NCI-H526 treated with DMSO at 0.1 percent for 48 hours (cell line): ENCODE measurements at regions not wholly inside any gene's neighbourhood (a gene's known extent, or its start where the extent isn't known, plus 50 kb on each side); places are given as distances from the start of the nearest gene placed in this dataset.
"Not testable (repeated sequence)": the region's sequence is repeated elsewhere in the genome, so short reads cannot be mapped to it uniquely, and the experiment has no call there.

Source experiments
- DNase-seq: peaks from one replicate; lab custom pipeline; 2025; lab: John Stamatoyannopoulos, UW

DNA sequence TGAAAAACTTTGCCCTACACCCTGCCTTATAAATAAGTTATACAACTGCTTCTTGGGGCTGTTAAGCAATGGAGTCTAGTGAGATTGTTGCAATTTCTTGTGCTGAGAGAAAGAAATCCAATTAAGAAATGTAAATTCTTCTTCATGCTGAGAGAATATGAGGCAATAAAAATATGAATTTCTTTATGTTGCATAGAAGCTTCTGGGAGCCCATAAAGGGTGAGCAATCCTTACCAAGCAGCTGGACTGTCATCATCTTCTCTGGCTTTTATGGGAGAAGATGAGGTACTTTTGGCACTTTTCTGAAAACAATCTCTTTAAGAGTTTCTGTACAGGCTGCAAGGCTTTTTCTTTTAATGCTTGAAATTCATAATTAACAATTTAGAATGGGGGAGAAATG is 204.3 kb downstream of the DMRTA1 start:
- DNase-seq, result no peak

- DNase-seq, result no peak
Measured at GRCh38 chr9:22654833-22655232, 208.2 kb downstream of the DMRTA1 start.

DNA sequence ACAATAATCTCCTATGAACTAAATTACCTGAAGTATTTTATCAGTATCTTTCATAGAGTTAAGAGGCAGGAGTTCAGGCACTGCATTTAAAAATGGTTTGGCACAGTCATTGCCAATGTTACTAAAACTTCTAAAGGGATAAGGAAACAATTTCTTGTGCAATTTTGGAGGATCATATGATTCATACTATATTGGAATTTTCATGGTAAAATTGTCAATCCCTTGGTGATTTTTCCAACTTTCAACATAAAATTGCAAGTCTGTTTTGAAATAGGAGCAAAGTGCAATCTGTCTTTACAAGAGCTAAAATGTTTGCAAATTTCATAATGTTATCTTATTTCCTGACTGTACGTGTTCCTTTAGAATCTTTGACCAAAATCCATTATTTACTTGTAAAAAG is 211.1 kb downstream of the DMRTA1 start:
- DNase-seq, result no peak

- DNase-seq, result not testable (repeated sequence)
Measured at GRCh38 chr9:22658484-22658883, 211.9 kb downstream of the DMRTA1 start.

DNA sequence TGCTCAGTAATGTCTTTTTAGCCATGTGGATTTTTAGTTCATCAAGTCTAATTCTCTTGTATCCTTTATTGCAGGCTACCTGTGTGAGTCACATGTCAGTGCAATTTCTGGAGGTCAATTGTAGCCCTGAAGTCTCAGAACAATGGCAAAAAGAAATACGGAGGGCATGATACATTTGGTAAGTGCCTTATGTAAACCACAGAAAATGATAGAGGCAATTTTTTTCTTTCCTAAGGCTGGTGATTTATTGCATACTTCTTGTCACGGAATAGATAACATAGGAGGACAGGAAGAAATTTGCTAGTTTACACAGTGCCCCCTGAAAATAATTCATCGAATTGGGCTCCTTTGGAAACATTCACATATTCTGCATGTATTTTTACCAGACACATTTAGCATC is 235.9 kb downstream of the DMRTA1 start:
- no peak for DNase-seq

DNA sequence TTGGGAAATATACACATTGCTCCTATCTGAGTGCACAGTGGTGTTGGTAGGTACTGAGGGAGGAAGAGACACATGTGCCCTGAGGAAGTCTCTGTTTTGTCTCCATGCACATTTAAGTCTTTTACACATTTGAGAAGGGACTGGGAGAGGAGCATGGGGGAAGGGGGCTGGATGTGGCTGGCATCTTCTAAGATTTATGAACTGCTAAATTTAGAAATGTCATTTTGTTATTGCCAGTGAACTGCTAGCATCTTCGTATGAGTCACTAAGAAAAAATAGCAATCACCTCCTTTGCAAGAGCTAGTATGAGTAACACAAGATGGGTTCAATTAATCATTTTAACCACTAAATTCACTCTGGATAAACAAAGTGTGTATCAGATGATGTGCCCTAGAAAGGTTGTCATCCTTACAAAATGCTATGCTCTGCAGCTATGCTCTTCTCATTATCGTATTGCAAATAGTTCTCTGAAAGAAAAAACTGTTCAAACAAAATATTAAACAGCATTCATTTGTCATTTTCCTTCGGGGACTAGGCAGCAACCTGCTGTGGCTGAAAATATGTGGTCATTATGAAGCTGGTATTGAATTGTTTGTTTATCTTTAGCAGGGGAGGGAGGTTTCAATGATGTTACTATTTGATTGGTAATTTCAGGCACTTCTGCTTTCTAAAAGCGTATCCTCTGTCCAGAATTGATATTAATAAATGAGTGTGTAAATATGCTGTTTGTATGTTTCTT is 236.5 kb downstream of the DMRTA1 start:
- DNase-seq, result no peak

DNA sequence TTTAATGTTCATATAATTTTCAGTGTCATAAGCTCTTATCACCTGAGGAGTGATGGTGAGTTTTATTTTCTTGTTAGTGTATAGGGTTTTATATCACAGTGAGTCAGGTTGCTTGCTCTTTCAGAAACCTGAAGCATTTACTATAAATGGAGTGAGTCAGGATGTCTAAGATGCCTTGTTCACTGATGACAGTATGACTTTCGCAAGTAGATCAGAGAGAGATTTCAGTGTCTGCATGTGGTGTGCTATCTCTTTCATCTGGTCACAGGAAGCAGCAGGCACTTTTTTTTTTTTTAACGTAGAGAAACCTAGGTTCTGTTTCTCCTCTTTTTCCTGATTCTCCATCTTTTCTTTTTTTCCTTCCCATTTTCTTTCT is 237.1 kb downstream of the DMRTA1 start:
- no peak for DNase-seq

DNA sequence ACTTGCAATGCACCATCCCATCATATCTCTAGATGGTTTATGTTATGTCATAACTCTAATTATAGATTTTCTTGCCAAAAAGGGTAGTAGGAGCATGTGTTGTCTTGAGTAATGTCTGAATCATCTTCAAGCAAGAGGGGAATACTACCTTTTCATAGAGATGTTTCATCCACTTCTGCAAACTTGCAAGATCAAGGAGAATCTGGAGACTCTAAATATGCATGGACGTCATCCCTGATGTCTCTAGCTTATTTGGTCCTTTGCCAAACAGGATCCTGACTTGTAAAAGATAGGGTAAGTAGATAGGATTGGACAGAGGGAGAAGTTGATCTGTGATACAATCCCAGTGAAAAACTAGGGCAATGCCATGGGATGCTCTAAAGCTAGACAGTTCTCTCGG is 246.5 kb downstream of the DMRTA1 start:
- no peak for DNase-seq

GRCh38 chr9:22700171-22700570 is 253.5 kb downstream of the DMRTA1 start:
- no peak for DNase-seq

DNA sequence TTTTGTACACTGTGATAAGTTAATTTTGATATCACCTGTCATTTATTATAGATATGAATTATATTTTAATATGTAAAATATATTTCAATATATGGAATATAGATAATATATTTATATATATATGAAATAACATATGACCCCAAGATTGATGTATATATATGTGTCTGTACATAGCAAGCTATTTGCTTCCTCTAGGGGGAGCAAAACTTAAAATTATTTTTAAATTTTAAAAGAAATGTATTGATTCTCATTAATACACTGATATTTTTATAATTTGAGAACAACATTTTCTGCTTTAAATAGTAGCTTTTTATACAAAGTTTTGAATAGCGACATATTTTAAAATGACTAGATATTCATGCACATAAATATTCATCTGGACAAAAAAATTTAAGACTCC is 272.0 kb downstream of the DMRTA1 start:
- no peak for DNase-seq

DNA sequence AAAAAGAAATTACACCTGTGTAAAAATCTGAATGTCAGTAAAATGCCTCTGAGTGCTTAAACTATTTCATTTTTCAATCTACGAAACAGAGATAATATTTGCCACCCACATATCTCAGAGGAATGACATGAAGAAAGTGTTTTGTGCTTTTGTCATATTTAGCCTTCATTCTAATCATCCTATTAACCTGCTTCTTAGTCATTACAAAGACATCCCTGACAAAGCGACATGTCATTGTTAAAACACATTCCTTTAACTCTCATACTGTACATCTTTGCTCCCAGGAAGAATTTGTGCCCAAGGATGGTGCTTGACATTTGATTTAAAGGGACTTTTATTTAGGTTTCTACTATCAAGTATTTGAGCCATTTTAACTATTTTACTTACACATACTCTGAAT is 275.9 kb downstream of the DMRTA1 start:
- no peak for DNase-seq

DNA sequence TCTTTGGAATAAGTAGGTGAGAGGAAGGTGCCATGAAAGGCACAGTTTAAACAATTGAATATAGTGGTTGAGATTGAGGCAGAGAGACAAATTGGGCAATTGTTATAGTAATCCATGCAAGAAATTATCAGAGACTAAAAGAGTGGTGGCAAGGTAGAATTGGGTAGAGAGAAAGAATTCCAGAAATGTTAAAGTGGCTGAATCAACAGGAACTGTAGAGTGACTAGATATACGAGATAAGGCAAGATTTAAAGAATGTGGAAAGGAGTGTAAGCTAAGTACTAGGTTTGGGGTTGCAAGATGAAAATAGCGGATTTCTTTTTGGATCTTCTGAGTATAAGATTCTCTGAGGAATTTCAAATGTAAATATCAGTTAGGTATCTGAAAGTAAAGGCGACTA is 285.2 kb downstream of the DMRTA1 start:
- no peak for DNase-seq

GRCh38 chr9:22739712-22740111 is 293.1 kb downstream of the DMRTA1 start:
- no peak for DNase-seq

- no peak for DNase-seq
Measured at GRCh38 chr9:22740781-22741180, 294.2 kb downstream of the DMRTA1 start.

DNA sequence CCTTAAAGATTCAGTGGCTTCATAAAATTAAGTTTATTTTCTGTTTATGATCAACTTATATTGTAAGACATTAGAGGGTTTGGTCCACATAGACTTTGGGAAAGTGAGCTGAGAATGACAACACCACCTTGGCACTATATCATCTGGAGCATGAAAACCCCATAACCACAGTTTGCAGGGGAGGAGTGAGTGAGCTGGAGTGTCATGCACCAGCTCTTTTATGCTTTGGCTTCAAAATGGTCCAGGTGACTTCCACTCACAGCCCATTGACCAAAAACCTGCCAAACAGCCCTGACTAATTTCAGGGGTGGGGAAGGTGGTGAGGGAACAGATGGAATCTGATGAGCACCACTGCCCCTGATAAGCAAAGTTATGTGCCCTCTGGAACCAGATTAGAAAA is 295.8 kb downstream of the DMRTA1 start:
- no peak for DNase-seq

GRCh38 chr9:22773501-22774220 is 327.0 kb downstream of the DMRTA1 start:
- peak; percentile 3 for DNase-seq

DNA sequence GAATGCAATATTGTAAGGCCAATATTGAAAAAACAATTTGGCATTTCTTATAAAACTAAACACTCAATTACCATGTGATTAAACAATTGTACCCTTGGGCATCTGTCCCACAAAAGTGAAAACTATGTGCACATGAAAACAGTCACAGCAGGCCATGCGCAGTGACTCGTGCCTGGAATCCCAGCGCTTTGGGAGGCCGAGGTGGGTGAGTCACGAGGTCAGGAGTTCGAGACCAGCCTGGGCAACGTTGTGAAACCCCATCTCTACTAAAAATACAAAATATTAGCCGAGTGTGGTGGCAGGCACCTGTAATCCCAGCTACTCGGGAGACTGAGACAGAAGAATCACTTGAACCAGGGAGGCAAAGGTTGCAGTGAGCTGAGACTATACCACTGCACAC is 343.7 kb downstream of the DMRTA1 start:
- DNase-seq, result no peak

DNA sequence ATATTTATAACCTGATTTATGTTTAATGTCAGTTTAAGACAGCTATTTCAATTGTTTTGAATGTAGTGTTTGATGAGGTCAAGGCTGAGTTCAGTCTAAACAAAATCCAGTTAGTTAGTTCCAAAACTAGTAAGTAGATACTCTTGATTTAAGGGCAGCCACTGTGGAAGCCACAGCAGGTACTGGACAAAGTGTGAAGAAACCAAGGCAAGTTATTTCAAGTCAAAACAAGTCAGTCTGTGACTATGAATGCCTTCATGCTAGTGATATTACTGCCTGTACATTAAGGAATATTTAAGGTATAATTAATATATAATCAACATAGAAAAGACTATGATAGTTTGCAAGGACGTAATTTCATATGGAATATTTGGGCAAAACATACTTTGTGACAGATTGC is 362.3 kb downstream of the DMRTA1 start:
- no peak for DNase-seq

- DNase-seq, result no peak
Measured at GRCh38 chr9:22809371-22809770, 362.7 kb downstream of the DMRTA1 start.

GRCh38 chr9:22813529-22813928 is 366.9 kb downstream of the DMRTA1 start:
- DNase-seq, result peak; percentile 19

GRCh38 chr9:22815246-22815645 is 368.6 kb downstream of the DMRTA1 start:
- no peak for DNase-seq

GRCh38 chr9:22817181-22817580 is 370.6 kb downstream of the DMRTA1 start:
- DNase-seq, result no peak

GRCh38 chr9:22829236-22829635 is 382.6 kb downstream of the DMRTA1 start:
- no peak for DNase-seq

GRCh38 chr9:22838266-22838665 is 391.6 kb downstream of the DMRTA1 start:
- no peak for DNase-seq
